ENCODE measurements at regions not wholly inside any gene's neighbourhood (a gene's known extent, or its start where the extent isn't known, plus 50 kb on each side); places are given as distances from the start of the nearest gene placed in this dataset.
"Not testable (repeated sequence)": the region's sequence is repeated elsewhere in the genome, so short reads cannot be mapped to it uniquely, and the experiment has no call there.

DNA sequence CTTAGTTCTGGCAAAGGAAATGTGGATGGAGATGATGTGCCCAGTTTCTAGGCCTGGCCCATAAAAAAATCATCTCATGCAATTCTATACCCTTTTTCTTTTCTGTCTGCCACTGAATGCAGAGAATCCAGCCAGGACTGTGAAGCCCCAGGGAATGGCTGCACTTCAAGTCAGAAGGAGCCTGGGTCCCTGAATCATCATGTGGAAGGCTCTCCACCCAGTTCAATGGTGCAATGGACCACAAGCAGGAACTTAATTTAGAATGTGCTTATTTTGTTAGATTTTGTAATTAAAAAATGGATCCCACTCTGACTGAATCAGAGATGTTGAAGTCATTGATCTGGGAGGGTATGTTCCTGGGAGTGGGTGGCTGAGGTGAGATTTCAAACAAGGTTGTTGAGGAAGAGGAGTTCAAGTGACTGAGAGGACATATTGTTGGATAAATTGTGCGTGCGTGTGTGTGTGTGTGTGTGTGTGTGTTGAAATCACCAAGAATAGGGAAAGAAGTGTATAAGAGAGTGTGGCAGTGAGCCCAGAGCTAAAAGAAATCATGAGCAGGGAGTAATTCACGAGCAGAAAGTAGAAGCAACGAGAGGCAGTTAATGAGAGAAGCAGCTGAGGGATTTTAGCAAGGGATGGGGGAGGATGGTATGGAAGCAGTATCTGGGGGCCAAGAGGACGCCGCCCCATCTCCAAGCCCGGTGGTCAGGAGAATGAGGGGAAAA, 125.4 kb downstream of the TMX1 start:
- no peak for DNase-seq (ENCODE audit: extremely low spot score)
- POLR2A ChIA-PET = no interaction called here
- no peak for TF ChIP-seq ZNF384 (IDR thresholded peaks at IDR 0.05)
- TF ChIP-seq SUZ12 (IDR thresholded peaks at IDR 0.05) = no peak
- TF ChIP-seq TARDBP (IDR thresholded peaks at IDR 0.05) = no peak
- TF ChIP-seq FOXM1 (IDR thresholded peaks at IDR 0.05; ENCODE audit: borderline replicate concordance) = no peak
- TF ChIP-seq ARNT (IDR thresholded peaks at IDR 0.05) = no peak
- TF ChIP-seq NFRKB (IDR thresholded peaks at IDR 0.05) = no peak
- no peak for TF ChIP-seq CTBP1 (IDR thresholded peaks at IDR 0.05; ENCODE audit: borderline replicate concordance)
- TF ChIP-seq ELF4 (IDR thresholded peaks at IDR 0.05) = no peak
- TF ChIP-seq L3MBTL2 (conservative IDR thresholded peaks at IDR 0.05) = no peak
- TF ChIP-seq FOXA1 (IDR thresholded peaks at IDR 0.05) = no peak
- TF ChIP-seq FOXK2 (IDR thresholded peaks at IDR 0.05) = no peak
- TF ChIP-seq, protein P1, sequence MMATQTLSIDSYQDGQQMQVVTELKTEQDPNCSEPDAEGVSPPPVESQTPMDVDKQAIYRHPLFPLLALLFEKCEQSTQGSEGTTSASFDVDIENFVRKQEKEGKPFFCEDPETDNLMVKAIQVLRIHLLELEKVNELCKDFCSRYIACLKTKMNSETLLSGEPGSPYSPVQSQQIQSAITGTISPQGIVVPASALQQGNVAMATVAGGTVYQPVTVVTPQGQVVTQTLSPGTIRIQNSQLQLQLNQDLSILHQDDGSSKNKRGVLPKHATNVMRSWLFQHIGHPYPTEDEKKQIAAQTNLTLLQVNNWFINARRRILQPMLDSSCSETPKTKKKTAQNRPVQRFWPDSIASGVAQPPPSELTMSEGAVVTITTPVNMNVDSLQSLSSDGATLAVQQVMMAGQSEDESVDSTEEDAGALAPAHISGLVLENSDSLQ (IDR thresholded peaks at IDR 0.05) = no peak
- TF ChIP-seq HDGF (IDR thresholded peaks at IDR 0.05; ENCODE audit: borderline replicate concordance) = no peak
- no peak for TF ChIP-seq SP1 (IDR thresholded peaks at IDR 0.05)
- TF ChIP-seq BHLHE40 (IDR thresholded peaks at IDR 0.05; ENCODE audit: borderline replicate concordance) = no peak
- CTCF ChIA-PET = no interaction called here

DNA sequence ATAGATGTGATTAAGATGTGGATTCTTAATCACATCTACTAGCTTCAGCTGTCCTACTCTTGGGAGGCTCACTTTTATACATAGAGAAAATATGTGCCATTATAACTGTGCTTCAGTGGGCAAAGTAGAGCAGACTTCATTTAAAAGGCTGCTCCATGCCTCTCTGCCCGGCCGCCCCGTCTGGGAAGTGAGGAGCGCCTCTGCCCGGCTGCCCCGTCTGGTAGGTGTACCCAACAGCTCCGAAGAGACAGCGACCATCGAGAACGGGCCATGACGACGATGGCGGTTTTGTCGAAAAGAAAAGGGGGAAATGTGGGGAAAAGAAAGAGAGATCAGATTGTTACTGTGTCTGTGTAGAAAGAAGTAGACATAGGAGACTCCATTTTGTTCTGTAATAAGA, 126.4 kb downstream of the TMX1 start:
- POLR2A ChIA-PET; DNase-seq (ENCODE audit: extremely low spot score); CTCF ChIA-PET: not testable (repeated sequence)

DNA sequence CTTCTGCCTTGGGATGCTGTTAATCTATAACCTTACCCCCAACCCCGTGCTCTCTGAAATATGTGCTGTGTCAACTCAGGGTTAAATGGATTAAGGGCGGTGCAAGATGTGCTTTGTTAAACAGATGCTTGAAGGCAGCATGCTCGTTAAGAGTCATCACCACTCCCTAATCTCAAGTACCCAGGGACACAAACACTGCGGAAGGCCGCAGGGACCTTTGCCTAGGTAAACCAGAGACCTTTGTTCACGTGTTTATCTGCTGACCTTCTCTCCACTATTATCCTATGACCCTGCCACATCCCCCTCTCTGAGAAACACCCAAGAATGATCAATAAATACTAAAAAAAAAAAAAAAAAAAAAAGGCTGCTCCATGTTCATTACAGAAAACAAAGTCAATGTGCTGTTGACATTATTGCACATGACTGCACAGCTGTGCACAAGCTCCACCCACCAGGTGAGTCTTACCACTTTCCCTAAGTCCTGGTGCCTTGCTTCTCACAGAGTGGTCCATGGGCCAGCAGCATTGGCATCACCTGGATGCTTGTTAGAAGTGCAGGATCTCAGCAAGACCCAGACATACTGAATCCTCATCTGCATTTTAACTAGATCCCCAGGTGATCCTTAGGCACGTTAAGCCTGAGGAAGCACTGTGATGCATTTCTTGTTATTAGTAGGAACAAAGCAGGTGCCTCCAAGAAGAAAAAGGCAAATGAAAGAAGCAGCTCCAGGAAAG, 127.0 kb downstream of the TMX1 start:
- CTCF ChIA-PET; DNase-seq (ENCODE audit: extremely low spot score); POLR2A ChIA-PET: not testable (repeated sequence)

DNA sequence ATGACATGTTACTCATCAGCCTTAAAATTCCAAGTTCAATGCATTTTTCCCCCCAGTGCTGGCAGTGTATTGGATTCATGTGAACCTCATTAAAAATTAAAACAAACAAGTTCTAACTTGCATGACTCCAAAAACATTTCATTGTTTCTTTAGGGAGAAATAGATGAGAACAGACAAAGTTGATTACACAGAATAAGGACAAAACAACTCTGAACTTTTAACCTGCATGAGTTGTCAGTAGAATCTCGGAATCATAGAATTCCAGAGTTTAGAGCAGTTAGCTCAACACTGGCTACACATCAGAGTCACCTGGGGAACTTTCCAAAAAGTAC, 127.5 kb downstream of the TMX1 start:
- DNase-seq (ENCODE audit: extremely low spot score) = no peak
- POLR2A ChIA-PET = no interaction called here
- no peak for TF ChIP-seq CTBP1 (IDR thresholded peaks at IDR 0.05; ENCODE audit: borderline replicate concordance)
- TF ChIP-seq ARNT (IDR thresholded peaks at IDR 0.05) = no peak
- no peak for TF ChIP-seq LEF1 (IDR thresholded peaks at IDR 0.05; ENCODE audit: borderline replicate concordance)
- TF ChIP-seq ELF4 (IDR thresholded peaks at IDR 0.05) = no peak
- TF ChIP-seq SP1 (IDR thresholded peaks at IDR 0.05) = no peak
- no peak for TF ChIP-seq TARDBP (IDR thresholded peaks at IDR 0.05)
- TF ChIP-seq SUZ12 (IDR thresholded peaks at IDR 0.05) = no peak
- no peak for TF ChIP-seq ZNF384 (IDR thresholded peaks at IDR 0.05)
- TF ChIP-seq NFRKB (IDR thresholded peaks at IDR 0.05) = no peak
- TF ChIP-seq BHLHE40 (IDR thresholded peaks at IDR 0.05; ENCODE audit: borderline replicate concordance) = no peak
- no peak for TF ChIP-seq HDGF (IDR thresholded peaks at IDR 0.05; ENCODE audit: borderline replicate concordance)
- CTCF ChIA-PET = no interaction called here

DNA sequence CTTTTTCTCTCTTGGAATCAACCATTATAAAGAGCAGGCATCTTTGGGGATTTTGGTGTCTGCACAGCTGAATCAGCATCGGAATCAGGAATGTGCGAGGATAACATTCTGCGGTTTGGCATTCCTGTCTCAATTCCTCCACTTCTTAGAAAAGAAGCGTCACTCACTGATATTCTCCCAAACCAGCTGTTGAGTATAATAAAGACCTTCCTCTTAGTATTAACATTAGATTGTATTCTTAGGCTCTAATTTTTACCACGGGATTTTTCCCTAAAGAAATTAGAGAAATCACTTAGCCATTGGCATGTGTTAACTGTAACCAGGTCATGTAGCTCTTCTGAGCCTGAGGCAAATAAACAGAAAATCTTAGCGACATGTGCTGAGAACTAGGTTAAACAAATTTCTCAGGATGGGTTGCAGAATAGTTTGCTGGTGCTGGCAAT, 128.7 kb downstream of the TMX1 start:
- POLR2A ChIA-PET = no interaction called here
- CTCF ChIA-PET = no interaction called here
- no peak for TF ChIP-seq ELF4 (IDR thresholded peaks at IDR 0.05)
- no peak for TF ChIP-seq SUZ12 (IDR thresholded peaks at IDR 0.05)
- TF ChIP-seq SP1 (IDR thresholded peaks at IDR 0.05) = no peak
- no peak for TF ChIP-seq FOXM1 (IDR thresholded peaks at IDR 0.05; ENCODE audit: borderline replicate concordance)
- no peak for TF ChIP-seq LEF1 (IDR thresholded peaks at IDR 0.05; ENCODE audit: borderline replicate concordance)
- TF ChIP-seq TARDBP (IDR thresholded peaks at IDR 0.05) = no peak
- no peak for TF ChIP-seq NFRKB (IDR thresholded peaks at IDR 0.05)
- TF ChIP-seq L3MBTL2 (conservative IDR thresholded peaks at IDR 0.05) = no peak
- no peak for TF ChIP-seq BHLHE40 (IDR thresholded peaks at IDR 0.05; ENCODE audit: borderline replicate concordance)
- TF ChIP-seq HDGF (IDR thresholded peaks at IDR 0.05; ENCODE audit: borderline replicate concordance) = no peak
- TF ChIP-seq FOXA1 (IDR thresholded peaks at IDR 0.05) = no peak
- no peak for TF ChIP-seq ARNT (IDR thresholded peaks at IDR 0.05)
- TF ChIP-seq CTBP1 (IDR thresholded peaks at IDR 0.05; ENCODE audit: borderline replicate concordance) = no peak
- TF ChIP-seq, protein P1 (IDR thresholded peaks at IDR 0.05) = no peak
- DNase-seq (ENCODE audit: extremely low spot score) = no peak

DNA sequence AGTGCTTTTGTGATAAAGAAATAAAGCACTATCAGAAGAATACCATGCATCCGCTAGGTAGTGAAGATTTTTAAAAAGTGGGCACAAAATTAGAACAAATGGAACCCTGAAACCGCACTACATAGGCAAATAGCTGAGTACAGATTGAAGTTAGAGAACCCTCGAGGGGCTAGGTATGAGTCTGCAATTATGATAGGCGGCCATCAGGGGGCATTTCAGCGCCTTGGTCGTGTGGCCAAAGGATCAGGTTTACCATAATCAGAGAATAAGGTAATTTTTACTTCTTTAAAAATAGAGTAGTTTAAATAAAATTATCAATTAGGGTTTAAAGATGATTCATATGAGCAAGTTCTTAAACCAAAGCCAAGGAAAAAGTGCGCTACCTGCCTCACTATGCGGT, 129.8 kb downstream of the TMX1 start:
- no peak for TF ChIP-seq ELF4 (IDR thresholded peaks at IDR 0.05)
- TF ChIP-seq SP1 (IDR thresholded peaks at IDR 0.05) = no peak
- no peak for TF ChIP-seq CTBP1 (IDR thresholded peaks at IDR 0.05; ENCODE audit: borderline replicate concordance)
- TF ChIP-seq L3MBTL2 (conservative IDR thresholded peaks at IDR 0.05) = no peak
- TF ChIP-seq ZNF384 (IDR thresholded peaks at IDR 0.05) = no peak
- ChIA-PET POLR2A (no interaction called here), CTCF (no interaction called here)
- DNase-seq (ENCODE audit: extremely low spot score) = no peak

DNA sequence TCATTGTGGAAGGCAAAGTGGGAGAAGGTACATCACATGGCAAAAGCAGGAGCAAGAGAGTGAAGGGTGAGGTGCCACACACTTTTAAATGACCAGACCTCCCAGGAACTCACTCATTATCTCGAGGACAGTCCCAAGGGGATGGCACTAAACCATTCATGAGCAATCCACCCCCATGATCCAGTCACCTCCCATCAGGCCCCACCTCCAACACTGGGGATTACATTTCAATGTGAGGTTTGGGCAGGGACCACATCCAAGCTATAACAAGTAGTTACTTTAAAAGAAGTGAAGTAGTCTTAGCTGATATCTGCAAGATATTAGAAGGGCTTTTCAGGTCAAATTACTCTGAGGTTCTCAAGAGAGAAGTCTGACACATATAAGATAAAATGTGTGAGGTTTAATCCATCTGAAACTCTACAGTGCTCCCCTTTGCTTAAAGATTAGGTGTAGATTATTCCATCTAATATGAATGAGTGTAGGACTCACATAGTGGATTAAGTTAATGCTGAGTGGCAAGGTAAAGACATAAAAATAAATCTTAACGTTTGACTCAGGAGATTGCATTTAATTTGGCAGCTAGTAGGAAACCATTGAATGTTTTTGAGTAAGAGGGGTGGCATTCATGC, 130.8 kb downstream of the TMX1 start:
- ChIA-PET POLR2A (no interaction called here), CTCF (interaction anchor here (0.6 to 1.6 kb wide), 3 partner anchors 12 to 405 kb away, joined by 3 to 5 read pairs (median 4); no protein-coding TSS in a partner anchor)
- DNase-seq (ENCODE audit: extremely low spot score) = no peak
- TF ChIP-seq L3MBTL2 (conservative IDR thresholded peaks at IDR 0.05) (no peak), FOXM1 (IDR thresholded peaks at IDR 0.05; ENCODE audit: borderline replicate concordance) (no peak), FOXK2 (IDR thresholded peaks at IDR 0.05) (no peak), SP1 (IDR thresholded peaks at IDR 0.05) (no peak), ARNT (IDR thresholded peaks at IDR 0.05) (no peak), FOXA1 (IDR thresholded peaks at IDR 0.05) (no peak), ELF4 (IDR thresholded peaks at IDR 0.05) (no peak), ZNF384 (IDR thresholded peaks at IDR 0.05) (no peak), CTBP1 (IDR thresholded peaks at IDR 0.05; ENCODE audit: borderline replicate concordance) (no peak), LEF1 (IDR thresholded peaks at IDR 0.05; ENCODE audit: borderline replicate concordance) (no peak), HDGF (IDR thresholded peaks at IDR 0.05; ENCODE audit: borderline replicate concordance) (no peak), SUZ12 (IDR thresholded peaks at IDR 0.05) (no peak), NFRKB (IDR thresholded peaks at IDR 0.05) (no peak), TARDBP (IDR thresholded peaks at IDR 0.05) (no peak), BHLHE40 (IDR thresholded peaks at IDR 0.05; ENCODE audit: borderline replicate concordance) (no peak)
- TF ChIP-seq, protein P1 (IDR thresholded peaks at IDR 0.05) = no peak

DNA sequence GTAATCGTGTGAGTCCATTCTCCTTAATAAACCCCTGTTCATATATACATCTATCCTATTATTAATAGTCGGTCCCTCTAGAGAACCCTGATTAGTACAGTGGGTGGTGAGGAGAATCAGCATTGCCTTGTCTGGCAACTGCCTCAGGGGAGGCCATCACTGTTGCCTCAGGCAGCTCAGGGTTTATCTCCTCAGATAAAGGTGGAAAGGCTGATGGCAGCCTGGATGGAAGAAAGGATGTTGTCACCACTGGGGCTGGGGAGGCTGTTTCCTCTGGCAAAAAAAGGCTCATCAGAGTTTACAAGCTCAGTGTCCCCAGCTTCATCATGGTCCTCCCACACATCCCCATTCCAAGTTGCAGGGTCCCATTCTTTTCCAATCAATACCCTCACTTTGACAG, 137.1 kb downstream of the TMX1 start:
- POLR2A ChIA-PET; DNase-seq (ENCODE audit: extremely low spot score): not testable (repeated sequence)
- CTCF ChIA-PET = interaction anchor here (1.5 kb wide), 1 partner anchor 402 kb away, joined by 3 read pairs; no protein-coding TSS in a partner anchor

All from HEK293T (cell line).